Lower leg skin (tissue), 4 donors: ENCODE measurements at regions not wholly inside any gene's neighbourhood (a gene's known extent, or its start where the extent isn't known, plus 50 kb on each side); places are given as distances from the start of the nearest gene placed in this dataset.

Experiments
- DNase-seq, 2 donors: peaks; one replicate each; pipeline ENCODE4 v3.0.0-alpha.2; 2019; ENCODE audit warnings: low spot score in 2 of 2
- H3K4me3 ChIP-seq: fragments of 200-600 bp; sonication (generic); 2 replicates; pipeline ENCODE4 v1.5.1; 2017; ENCODE audit warnings: mild to moderate bottlenecking, low read depth; ENCODE audit not compliant: poor library complexity, severe bottlenecking
- CTCF ChIP-seq, 3 donors: fragments of 450-650 bp; IDR thresholded peaks; one replicate each; pipeline ENCODE4 v1.5.1; 2016; ENCODE audit warnings: antibody characterized with exemption in 3 of 3, mild to moderate bottlenecking in 3 of 3, moderate library complexity in 2 of 3
- POLR2A ChIP-seq, 2 donors: fragments of 450-650 bp; IDR thresholded peaks; one replicate each; pipeline ENCODE4 v1.6.1; 2016 to 2017; ENCODE audit warnings: antibody characterized with exemption in 2 of 2, mild to moderate bottlenecking in 1 of 2, moderate library complexity in 1 of 2
- WGBS, 2 donors: methylation state at CpG; one replicate each; pipeline ENCODE4 v1.1.5; 2018; 5-methylcytosine and 5-hydroxymethylcytosine counted together
- intact Hi-C: fragments of 100-400 bp; cut with DNase I; formaldehyde crosslinking; loops from one replicate; pipeline ENCODE4 v1.15.0; 2023; ENCODE audit warnings: low total_unique reads

- no peak for DNase-seq
- intact Hi-C loops = no loop called here
- 70 to 79% methylated on average over 1 of the region's 1 CpG for WGBS, 2 donors
- TF ChIP-seq CTCF (IDR thresholded peaks at IDR 0.05) = no peak
- no peak for TF ChIP-seq POLR2A (IDR thresholded peaks at IDR 0.05)
- no peak overlapping the region for H3K4me3 ChIP-seq
These were observed 1143.0 kb upstream of the ADGRL2 start for GRCh38 chr1:80657707-80658106.

- intact Hi-C loops = no loop called here
- TF ChIP-seq POLR2A (IDR thresholded peaks at IDR 0.05) = no peak
- no peak for TF ChIP-seq CTCF (IDR thresholded peaks at IDR 0.05)
- H3K4me3 ChIP-seq = no peak overlapping the region
- no peak for DNase-seq
- WGBS, 2 donors = 52 to 56% methylated on average over 3 of the region's 3 CpGs
These were observed 1143.6 kb upstream of the ADGRL2 start for GRCh38 chr1:80657044-80657643.

GRCh38 chr1:80656641-80657040, 1144.1 kb upstream of the ADGRL2 start:
- 57 to 60% methylated on average over 3 of the region's 3 CpGs for WGBS, 2 donors
- TF ChIP-seq POLR2A (IDR thresholded peaks at IDR 0.05) = no peak
- TF ChIP-seq CTCF (IDR thresholded peaks at IDR 0.05) = no peak
- DNase-seq = no peak
- H3K4me3 ChIP-seq = no peak overlapping the region
- intact Hi-C loops = no loop called here

GRCh38 chr1:80656014-80656636, 1144.6 kb upstream of the ADGRL2 start:
- WGBS, 2 donors = 17 to 47% methylated on average over 1 of the region's 1 CpG

GRCh38 chr1:80646053-80646452, 1154.7 kb upstream of the ADGRL2 start:
- TF ChIP-seq POLR2A (IDR thresholded peaks at IDR 0.05) (no peak), CTCF (IDR thresholded peaks at IDR 0.05) (no peak)
- intact Hi-C loops = no loop called here
- DNase-seq = no peak
- H3K4me3 ChIP-seq = no peak overlapping the region
- WGBS, 2 donors = 14 to 18% methylated on average over 2 of the region's 2 CpGs

More at GRCh38 chr1:80656014-80656636, 1144.6 kb upstream of the ADGRL2 start:
- DNase-seq = no peak
- intact Hi-C loops = no loop called here
- no peak overlapping the region for H3K4me3 ChIP-seq
- TF ChIP-seq CTCF (IDR thresholded peaks at IDR 0.05) (no peak), POLR2A (IDR thresholded peaks at IDR 0.05) (no peak)

DNA sequence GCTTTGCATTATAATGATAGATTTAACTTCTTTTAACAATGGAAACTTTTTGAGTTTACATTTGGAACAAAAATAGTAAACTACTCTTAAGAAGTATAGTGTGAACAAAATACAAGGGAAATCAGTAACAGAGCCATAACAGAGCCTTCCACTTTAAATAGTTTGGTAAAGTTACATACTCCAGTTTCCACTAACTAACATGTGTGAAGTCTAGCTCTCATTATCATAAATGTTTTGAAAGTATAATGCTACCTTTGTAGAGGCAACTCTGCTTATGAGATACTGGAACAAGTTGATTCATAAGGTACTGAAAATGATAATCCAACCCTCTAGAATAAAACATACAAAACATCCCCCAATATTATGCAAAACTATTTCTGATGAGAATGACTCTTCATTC, 1155.1 kb upstream of the ADGRL2 start:
- no peak for DNase-seq
- no peak overlapping the region for H3K4me3 ChIP-seq
- intact Hi-C loops = no loop called here
- TF ChIP-seq CTCF (IDR thresholded peaks at IDR 0.05) (no peak), POLR2A (IDR thresholded peaks at IDR 0.05) (no peak)
